SK-N-SH (cell line): ENCODE measurements at regions not wholly inside any gene's neighbourhood (a gene's known extent, or its start where the extent isn't known, plus 50 kb on each side); places are given as distances from the start of the nearest gene placed in this dataset.

ENCODE experiments used
- CTCF ChIA-PET: fragments of 300-600, 350-600 bp; formaldehyde crosslinking; extraction: SDS; loops from one replicate; lab custom pipeline; 2021; lab: Yijun Ruan, JAX
- POLR2A ChIA-PET: fragments of 350-600 bp; sonication (Branson Sonifier 250); formaldehyde crosslinking; extraction: SDS; loops from one replicate; lab custom pipeline; 2020; ENCODE audit warnings: antibody characterized with exemption, inconsistent platforms; lab: Yijun Ruan, JAX
- DNase-seq: peaks from one replicate; pipeline ENCODE4 v3.0.0; 2012
- H2AFZ ChIP-seq: fragments of 200-600 bp; sonication (generic); 2 replicates; pipeline ENCODE4 v1.8.1; 2016; ENCODE audit warnings: antibody characterized with exemption, mild to moderate bottlenecking, low read depth
- H3F3A ChIP-seq: fragments of 200-600 bp; sonication (generic); replicated peaks from 2 replicates; pipeline ENCODE3; 2016; ENCODE audit warnings: antibody characterized with exemption, mild to moderate bottlenecking; ENCODE audit not compliant: insufficient read depth
- H3K27ac ChIP-seq, 2 experiments: fragments of 200-500 bp in 1 of 2; fragments of 200-600 bp in 1 of 2; sonication (Bioruptor generic) in 1 of 2; sonication (generic), shearing (Covaris generic) in 1 of 2; 2 replicates each; pipeline versions ENCODE4 v1.5.1 to v1.6.1; 2014 to 2016; ENCODE audit warnings: low read depth in 2 of 2, inconsistent platforms in 1 of 2, low read length in 1 of 2, mild to moderate bottlenecking in 1 of 2, mixed read lengths in 1 of 2
- H3K27me3 ChIP-seq: fragments of 200-600 bp; sonication (generic), shearing (Covaris generic); 2 replicates; pipeline ENCODE4 v1.6.1; 2016; ENCODE audit warnings: mixed run types; ENCODE audit not compliant: insufficient read depth
- H3K36me3 ChIP-seq, 2 experiments: fragments of 200-500 bp in 1 of 2; fragments of 200-600 bp in 1 of 2; sonication (Bioruptor generic) in 1 of 2; sonication (generic) in 1 of 2; replicated peaks in 1 of 2; 2 replicates each; pipeline versions ENCODE3 to v1.5.1; 2014 to 2016; ENCODE audit warnings: low read length in 1 of 2, mild to moderate bottlenecking in 1 of 2; ENCODE audit not compliant: insufficient read depth in 2 of 2, control insufficient read depth in 1 of 2
- H3K4me1 ChIP-seq, 2 experiments: fragments of 200-500 bp in 1 of 2; fragments of 200-600 bp in 1 of 2; sonication (Bioruptor generic) in 1 of 2; sonication (generic), shearing (Covaris generic) in 1 of 2; 2 replicates each; pipeline versions ENCODE4 v1.5.1 to v1.6.1; 2014 to 2016; ENCODE audit warnings: low read depth in 1 of 2, low read length in 1 of 2, mixed run types in 1 of 2; ENCODE audit not compliant: insufficient read depth in 2 of 2, control insufficient read depth in 1 of 2
- H3K4me2 ChIP-seq: fragments of 200-600 bp; sonication (generic), shearing (Covaris generic); 2 replicates; pipeline ENCODE4 v1.6.1; 2017; ENCODE audit warnings: mixed run types
- H3K4me3 ChIP-seq, 2 experiments: fragments of 200-500 bp in 1 of 2; fragments of 200-600 bp in 1 of 2; sonication (Bioruptor generic) in 1 of 2; sonication (generic), shearing (Covaris generic) in 1 of 2; 2 replicates each; pipeline versions ENCODE4 v1.5.1 to v1.8.1; 2014 to 2016; ENCODE audit warnings: low read depth in 2 of 2, inconsistent platforms in 1 of 2, low read length in 1 of 2, mild to moderate bottlenecking in 1 of 2, mixed read lengths in 1 of 2, moderate library complexity in 1 of 2
- H3K79me2 ChIP-seq: fragments of 200-600 bp; sonication (generic); 2 replicates; pipeline ENCODE4 v1.8.1; 2017; ENCODE audit warnings: mild to moderate bottlenecking; ENCODE audit not compliant: insufficient read depth
- H3K9ac ChIP-seq: fragments of 200-600 bp; sonication (generic); 2 replicates; pipeline ENCODE4 v1.6.1; 2017; ENCODE audit warnings: mixed run types
- H3K9me2 ChIP-seq: fragments of 200-600 bp; sonication (generic); 2 replicates; pipeline ENCODE4 v1.6.1; 2017; ENCODE audit warnings: mixed run types
- H3K9me3 ChIP-seq: fragments of 200-600 bp; sonication (generic); 2 replicates; pipeline ENCODE4 v1.6.1; 2017; ENCODE audit warnings: mixed run types, mild to moderate bottlenecking, moderate library complexity
- H4K20me1 ChIP-seq: fragments of 200-600 bp; sonication (generic); 2 replicates; pipeline ENCODE4 v1.6.1; 2017; ENCODE audit warnings: mild to moderate bottlenecking, mixed run types; ENCODE audit not compliant: insufficient read depth
- CTCF ChIP-seq: fragments of 200-600 bp; sonication (generic); IDR thresholded peaks from 2 replicates; pipeline ENCODE4 v1.6.1; 2017; ENCODE audit warnings: antibody characterized with exemption, mild to moderate bottlenecking, moderate library complexity
- ELF1 ChIP-seq: IDR thresholded peaks from 2 replicates; pipeline ENCODE4 v1.4.0; 2012
- EP300 ChIP-seq, 2 experiments: IDR thresholded peaks; 2 replicates each; pipeline versions ENCODE4 v1.4.0 to v1.6.1; 2012; ENCODE audit warnings: borderline replicate concordance in 1 of 2, low read depth in 1 of 2, low read length in 1 of 2
- FOSL2 ChIP-seq: IDR thresholded peaks from 2 replicates; pipeline ENCODE4 v1.4.0; 2012; ENCODE audit warnings: low read depth, mild to moderate bottlenecking, moderate library complexity, borderline replicate concordance
- FOXJ3 ChIP-seq: sonication (generic); formaldehyde crosslinking; IDR thresholded peaks from 2 replicates; pipeline ENCODE4 v1.5.1; 2020; ENCODE audit warnings: mild to moderate bottlenecking, missing genetic modification reagents
- GATA2 ChIP-seq: sonication (generic); formaldehyde crosslinking; IDR thresholded peaks from 2 replicates; pipeline ENCODE4 v1.5.0; 2020; ENCODE audit warnings: mild to moderate bottlenecking, missing genetic modification reagents
- JUND ChIP-seq: IDR thresholded peaks from 2 replicates; pipeline ENCODE4 v1.4.0; 2012
- MXI1 ChIP-seq: IDR thresholded peaks from 2 replicates; pipeline ENCODE4 v1.6.1; 2012; ENCODE audit warnings: mild to moderate bottlenecking, low read depth, low read length, improper control_type of control experiment
- NFIC ChIP-seq: IDR thresholded peaks from 2 replicates; pipeline ENCODE4 v1.4.0; 2012; ENCODE audit warnings: borderline replicate concordance
- NRF1 ChIP-seq: IDR thresholded peaks from 2 replicates; pipeline ENCODE4 v1.6.1; 2012; ENCODE audit warnings: low read depth, mild to moderate bottlenecking, low read length
- PBX3 ChIP-seq: IDR thresholded peaks from 2 replicates; pipeline ENCODE4; 2012
- RAD21 ChIP-seq: IDR thresholded peaks from 2 replicates; pipeline ENCODE4 v1.6.1; 2012; ENCODE audit warnings: mild to moderate bottlenecking, low read length
- RCOR1 ChIP-seq: fragments of 150-350 bp; IDR thresholded peaks from 2 replicates; pipeline ENCODE4 v1.6.1; 2017; ENCODE audit warnings: antibody characterized with exemption, low read length
- RFX5 ChIP-seq: IDR thresholded peaks from 2 replicates; pipeline ENCODE4 v1.6.1; 2012; ENCODE audit warnings: mild to moderate bottlenecking, improper control_type of control experiment, low read length
- RXRA ChIP-seq: IDR thresholded peaks from 2 replicates; pipeline ENCODE4 v1.4.0; 2012; ENCODE audit warnings: low read depth, mild to moderate bottlenecking, borderline replicate concordance
- ZBTB33 ChIP-seq: IDR thresholded peaks from 2 replicates; pipeline ENCODE4 v1.4.0; 2012; ENCODE audit warnings: low read depth, borderline replicate concordance
- WGBS: methylation state at CpG from one replicate; pipeline ENCODE4 v1.1.6; 2017; ENCODE audit warnings: low lambda C conversion rate; 5-methylcytosine and 5-hydroxymethylcytosine counted together
- TF ChIP-seq, protein P1 (sequence below): fragments of 150-350 bp; IDR thresholded peaks from 2 replicates; pipeline ENCODE4 v1.6.1; 2016; ENCODE audit warnings: mild to moderate bottlenecking, low read depth, low read length

DNA sequence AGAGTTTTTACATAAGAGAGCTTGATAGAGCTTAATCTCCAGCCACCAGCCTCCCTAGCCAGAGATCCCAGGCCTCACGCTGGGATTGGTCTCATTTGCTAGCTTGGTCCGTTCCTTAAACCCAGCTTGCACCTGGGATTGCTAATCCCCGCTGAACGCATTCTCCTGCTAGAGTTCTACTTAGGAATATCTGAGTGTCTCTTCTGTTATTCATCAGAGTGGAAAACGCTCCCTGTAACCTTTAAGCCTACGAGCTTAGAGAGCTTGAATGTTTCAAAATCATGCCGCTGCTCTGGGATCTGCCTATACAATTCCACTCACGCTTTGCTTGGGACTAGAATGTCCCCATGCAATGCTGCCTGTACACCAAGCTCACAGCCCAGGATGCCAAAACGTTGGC, 201.8 kb downstream of the NSG2 start:
- ChIA-PET POLR2A (no interaction called here), CTCF (interaction anchor here (0.6 to 1.0 kb wide), 2 partner anchors 65 to 200 kb away, joined by 3 to 4 read pairs; no protein-coding TSS in a partner anchor)
- Histone ChIP-seq H3K79me2 (no peaks in the 10 kb centered on the region), H3F3A (no peaks in the 10 kb centered on the region), H3K4me3 (no peak overlapping the region), H3K9me3 (no peaks in the 10 kb centered on the region), H3K9ac (no peak overlapping the region), H3K27ac (no peak overlapping the region; a peak in 1 of 4 replicates), H2AFZ (no peak overlapping the region), H4K20me1 (no peaks in the 10 kb centered on the region), H3K27me3 (no peaks in the 10 kb centered on the region), H3K4me1 (peaks cover 0 to 24% of the 10 kb centered on the region in 2 experiments; a peak in 2 of 4 replicates), H3K9me2 (no peaks in the 10 kb centered on the region), H3K4me2 (no peak overlapping the region), H3K36me3 (no peaks in the 10 kb centered on the region)
- no peak for DNase-seq
- WGBS, result 61% methylated on average over 9 of the region's 9 CpGs
- TF ChIP-seq NRF1 (no peak), PBX3 (no peak), EP300 (IDR thresholded peaks at IDR 0.05; ENCODE audit: borderline replicate concordance in 1 of 2, low read depth in 1 of 2, low read length in 1 of 2) (no peak), JUND (no peak), CTCF (no peak), FOSL2 (no peak), FOXJ3 (CRISPR knock-in tag) (no peak), GATA2 (CRISPR knock-in tag) (no peak), RAD21 (no peak), NFIC (no peak), RCOR1 (no peak), ELF1 (no peak), RFX5 (no peak), ZBTB33 (no peak), RXRA (no peak), MXI1 (no peak)
- TF ChIP-seq, protein P1, sequence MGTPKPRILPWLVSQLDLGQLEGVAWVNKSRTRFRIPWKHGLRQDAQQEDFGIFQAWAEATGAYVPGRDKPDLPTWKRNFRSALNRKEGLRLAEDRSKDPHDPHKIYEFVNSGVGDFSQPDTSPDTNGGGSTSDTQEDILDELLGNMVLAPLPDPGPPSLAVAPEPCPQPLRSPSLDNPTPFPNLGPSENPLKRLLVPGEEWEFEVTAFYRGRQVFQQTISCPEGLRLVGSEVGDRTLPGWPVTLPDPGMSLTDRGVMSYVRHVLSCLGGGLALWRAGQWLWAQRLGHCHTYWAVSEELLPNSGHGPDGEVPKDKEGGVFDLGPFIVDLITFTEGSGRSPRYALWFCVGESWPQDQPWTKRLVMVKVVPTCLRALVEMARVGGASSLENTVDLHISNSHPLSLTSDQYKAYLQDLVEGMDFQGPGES, result no peak
